ENCODE measurements at regions not wholly inside any gene's neighbourhood (a gene's known extent, or its start where the extent isn't known, plus 50 kb on each side); places are given as distances from the start of the nearest gene placed in this dataset.

- H3K9me3 ChIP-seq (replicated peaks; ENCODE audit: control insufficient read depth, insufficient read depth, low read depth, low read length), result 0 out of 2 replicates have a peak, but pooled peaks cover 2% of the 10 kb centered on the region
- intact Hi-C loops (cut with micrococcal nuclease), result no loop called here
Measured at GRCh38 chr2:13351068-13351467, 634.3 kb downstream of the TRIB2 start.

GRCh38 chr2:13353083-13353482 lies 636.3 kb downstream of the TRIB2 start:
- H3K9ac ChIP-seq (ENCODE audit: insufficient read depth in 1 of 2, low read depth in 2 of 2, low read length in 2 of 2), result no peak overlapping the region
- H3K9me3 ChIP-seq (replicated peaks; ENCODE audit: control insufficient read depth, insufficient read depth, low read depth, low read length), result 0 out of 2 replicates have a peak, but pooled peaks cover 2% of the 10 kb centered on the region
- no peak overlapping the region for H3K27ac ChIP-seq (ENCODE audit: extremely low read depth, low read depth, low read length)
- no peaks in the 10 kb centered on the region for H3K9me1 ChIP-seq (ENCODE audit: control insufficient read depth, insufficient read depth, low read length)
- POLR2A ChIA-PET, result no interaction called here
- no TSS peak for BruUV-seq (replicated peaks)
- no peaks in the 10 kb centered on the region for H3K36me3 ChIP-seq (ENCODE audit: control insufficient read depth, insufficient read depth, low read length)
- ATAC-seq (no peak), FAIRE-seq (no peak), DNase-seq (ENCODE audit: extremely low read depth in 1 of 4, low spot score in 3 of 4) (no peak)
- H3K79me2 ChIP-seq (ENCODE audit: control insufficient read depth, insufficient read depth, low read length), result no peaks in the 10 kb centered on the region
- CTCF ChIA-PET (ENCODE audit: low intra/inter-chr PET ratio), result no interaction called here
- H3K27me3 ChIP-seq (ENCODE audit: control insufficient read depth in 2 of 2, insufficient read depth in 2 of 2, low read length in 2 of 2), result no peaks in the 10 kb centered on the region
- no peak overlapping the region for H3K4me3 ChIP-seq
- H2AFZ ChIP-seq (ENCODE audit: low read depth, low read length), result no peak overlapping the region
- no peak overlapping the region for H3K4me2 ChIP-seq (ENCODE audit: insufficient read depth, low read length)
- no peaks in the 10 kb centered on the region for H4K20me1 ChIP-seq (replicated peaks; ENCODE audit: control insufficient read depth, insufficient read depth, low read length)
- H3K4me1 ChIP-seq (replicated peaks in 1 of 2; ENCODE audit: control insufficient read depth in 2 of 2, insufficient read depth in 2 of 2, low read length in 2 of 2), result no peaks in the 10 kb centered on the region
- intact Hi-C loops (cut with micrococcal nuclease), result no loop called here
- in situ Hi-C loops (cut with MboI), result no loop called here
- TF ChIP-seq KLF10 (CRISPR knock-in tag; IDR thresholded peaks at IDR 0.05), result no peak
- no peak for TF ChIP-seq CGGBP1 (CRISPR knock-in tag; IDR thresholded peaks at IDR 0.05)
- no peak for TF ChIP-seq CEBPG (CRISPR knock-in tag; IDR thresholded peaks at IDR 0.05)
- no peak for TF ChIP-seq CEBPG (tag; conservative IDR thresholded peaks at IDR 0.05 in 1 of 2, IDR thresholded peaks at IDR 0.05 in 1 of 2)
- TF ChIP-seq HOXB6 (CRISPR knock-in tag; IDR thresholded peaks at IDR 0.05; ENCODE audit: borderline replicate concordance), result no peak
- no peak for TF ChIP-seq POLR3G (IDR thresholded peaks at IDR 0.05; ENCODE audit: extremely low read depth, insufficient read length, insufficient replicate concordance)
- no peak for TF ChIP-seq DPF2 (IDR thresholded peaks at IDR 0.05)
- no peak for TF ChIP-seq ZNF696 (CRISPR knock-in tag; conservative IDR thresholded peaks at IDR 0.05)
- TF ChIP-seq POLR2AphosphoS5 (IDR thresholded peaks at IDR 0.05; ENCODE audit: control insufficient read depth, insufficient read depth, low read depth, low read length), result no peak
- no peak for TF ChIP-seq TCF3 (CRISPR knock-in tag; IDR thresholded peaks at IDR 0.05)
- TF ChIP-seq ZNF146 (CRISPR knock-in tag; IDR thresholded peaks at IDR 0.05; ENCODE audit: unreplicated experiment), result no peak

More at GRCh38 chr2:13351068-13351467, 634.3 kb downstream of the TRIB2 start:
- H3K4me1 ChIP-seq (replicated peaks in 1 of 2; ENCODE audit: control insufficient read depth in 2 of 2, insufficient read depth in 2 of 2, low read length in 2 of 2), result no peaks in the 10 kb centered on the region
- no peak overlapping the region for H3K9ac ChIP-seq (ENCODE audit: insufficient read depth in 1 of 2, low read depth in 2 of 2, low read length in 2 of 2)
- H3K4me3 ChIP-seq, result no peak overlapping the region
- H3K27ac ChIP-seq (ENCODE audit: extremely low read depth, low read depth, low read length), result no peak overlapping the region
- CTCF ChIA-PET (ENCODE audit: low intra/inter-chr PET ratio), result no interaction called here
- 0% methylated on average over 2 of the region's 2 CpGs for WGBS (ENCODE audit: insufficient coverage, low coverage, missing lambda C conversion rate)
- ATAC-seq (no peak), DNase-seq (ENCODE audit: extremely low read depth in 1 of 4, low spot score in 3 of 4) (no peak), FAIRE-seq (no peak)
- H3K4me2 ChIP-seq (ENCODE audit: insufficient read depth, low read length), result no peak overlapping the region
- no peaks in the 10 kb centered on the region for H3K36me3 ChIP-seq (ENCODE audit: control insufficient read depth, insufficient read depth, low read length)
- no peaks in the 10 kb centered on the region for H3K9me1 ChIP-seq (ENCODE audit: control insufficient read depth, insufficient read depth, low read length)
- H3K27me3 ChIP-seq (ENCODE audit: control insufficient read depth in 2 of 2, insufficient read depth in 2 of 2, low read length in 2 of 2), result no peaks in the 10 kb centered on the region
- POLR2A ChIA-PET, result interaction anchor here (0.6 kb wide), 1 partner anchor 868 kb away, joined by 3 read pairs; no protein-coding TSS in a partner anchor
- in situ Hi-C loops (cut with MboI), result no loop called here
- BruUV-seq (replicated peaks), result no TSS peak
- no peaks in the 10 kb centered on the region for H4K20me1 ChIP-seq (replicated peaks; ENCODE audit: control insufficient read depth, insufficient read depth, low read length)
- H3K79me2 ChIP-seq (ENCODE audit: control insufficient read depth, insufficient read depth, low read length), result no peaks in the 10 kb centered on the region
- TF ChIP-seq ZSCAN32 (CRISPR knock-in tag; IDR thresholded peaks at IDR 0.05), result no peak
- no peak for TF ChIP-seq TFE3 (CRISPR knock-in tag; IDR thresholded peaks at IDR 0.05)
- no peak for TF ChIP-seq ETS2 (tag; IDR thresholded peaks at IDR 0.05; ENCODE audit: borderline replicate concordance, poor library complexity, severe bottlenecking)
- H2AFZ ChIP-seq (ENCODE audit: low read depth, low read length), result no peak overlapping the region
